Large intestine (tissue), 3 donors: ENCODE measurements at regions not wholly inside any gene's neighbourhood (a gene's known extent, or its start where the extent isn't known, plus 50 kb on each side); places are given as distances from the start of the nearest gene placed in this dataset.

Source experiments
- DNase-seq, 2 donors: peaks; one replicate each; pipeline versions ENCODE4 v3.0.0 to v3.0.0-alpha.2; 2013
- H3K27ac ChIP-seq: one replicate; pipeline ENCODE4 v1.5.1; 2013; ENCODE audit warnings: low read length
- H3K27me3 ChIP-seq: 2 replicates; pipeline ENCODE4 v1.6.1; 2013; ENCODE audit warnings: low read length; ENCODE audit not compliant: control insufficient read depth, insufficient read depth
- H3K36me3 ChIP-seq: 2 replicates; pipeline ENCODE4 v1.6.1; 2013; ENCODE audit warnings: low read length; ENCODE audit not compliant: control insufficient read depth, insufficient read depth
- H3K4me1 ChIP-seq: one replicate; pipeline ENCODE4 v1.6.1; 2013; ENCODE audit warnings: low read length; ENCODE audit not compliant: control insufficient read depth, insufficient read depth
- H3K4me3 ChIP-seq: one replicate; pipeline ENCODE4 v1.5.1; 2013; ENCODE audit warnings: low read length
- H3K9me3 ChIP-seq: one replicate; pipeline ENCODE4 v1.6.1; 2013; ENCODE audit warnings: mild to moderate bottlenecking, low read depth, low read length, moderate library complexity; ENCODE audit not compliant: control insufficient read depth
- WGBS: methylation state at CpG from one replicate; pipeline ENCODE4 v1.1.5; 2013; ENCODE audit warnings: low lambda C conversion rate; ENCODE audit not compliant: insufficient coverage; 5-methylcytosine and 5-hydroxymethylcytosine counted together

DNA sequence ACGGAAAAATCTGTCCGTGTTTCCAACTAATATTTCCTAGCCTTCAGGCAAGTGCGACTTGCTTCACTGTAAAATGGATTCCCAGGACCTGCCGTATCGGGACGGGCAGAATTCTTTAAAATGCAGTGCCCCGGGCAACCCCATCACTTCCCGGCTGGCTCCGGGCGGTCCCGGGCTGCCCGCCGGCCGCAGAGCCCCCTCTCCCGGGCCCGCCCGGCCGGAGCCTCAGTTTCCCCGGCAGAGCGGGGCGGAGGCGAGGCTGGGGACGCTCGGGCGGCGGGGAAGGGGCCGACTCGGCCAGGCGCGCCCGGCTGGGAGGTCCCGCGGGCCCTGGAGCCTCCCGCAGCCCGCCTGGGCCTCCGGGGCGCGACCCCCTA lies 84.2 kb upstream of the WNT7B start:
- H3K27me3 ChIP-seq, result peaks cover 86% of the 10 kb centered on the region
- H3K4me1 ChIP-seq, result no peaks in the 10 kb centered on the region
- peaks cover 6% of the 10 kb centered on the region for H3K9me3 ChIP-seq
- no peak overlapping the region for H3K27ac ChIP-seq
- no peak for DNase-seq
- H3K36me3 ChIP-seq, result no peaks in the 10 kb centered on the region
- WGBS, result no CpG with 5 or more reads among the region's 38 CpGs
- H3K4me3 ChIP-seq, result no peak overlapping the region

DNA sequence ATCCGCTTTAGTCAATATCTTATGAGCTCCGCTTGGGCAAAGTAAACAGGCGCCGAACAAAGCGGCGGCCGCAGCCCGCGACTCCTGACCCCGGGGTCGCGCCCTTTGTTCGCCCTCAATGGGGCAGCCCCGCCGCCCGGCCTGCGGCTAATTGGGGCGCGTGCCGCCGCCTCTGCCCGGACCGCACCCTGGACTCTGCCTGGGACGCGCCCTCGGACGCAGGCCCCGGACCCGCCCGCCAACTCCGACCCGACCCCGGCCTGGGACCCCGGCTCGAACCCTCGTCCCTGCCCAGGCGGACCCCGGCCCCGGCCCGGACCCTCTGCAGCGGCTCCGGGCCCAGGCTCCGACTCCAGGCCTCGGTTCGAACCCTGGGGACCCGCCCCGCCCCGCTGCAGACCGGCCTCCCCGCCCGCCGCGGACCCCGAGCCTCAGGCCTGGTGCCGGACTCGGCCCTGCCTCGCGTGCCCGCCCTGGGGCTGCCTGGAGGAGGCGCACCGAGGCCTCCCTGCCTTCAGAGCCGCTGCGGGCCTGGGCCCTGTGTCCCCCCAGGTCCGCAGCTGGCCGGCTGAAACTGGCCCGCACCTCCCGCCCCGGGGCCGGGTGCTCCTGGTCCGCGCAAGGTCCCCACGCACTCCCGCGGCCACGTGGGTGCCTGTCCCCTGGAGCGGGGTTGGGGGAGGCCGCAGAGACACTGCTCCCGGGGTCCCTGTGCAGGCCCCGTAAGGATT lies 84.7 kb upstream of the WNT7B start:
- Histone ChIP-seq H3K4me3 (no peak overlapping the region), H3K4me1 (no peaks in the 10 kb centered on the region), H3K27ac (no peak overlapping the region), H3K27me3 (peaks cover 84% of the 10 kb centered on the region), H3K9me3 (peaks cover 6% of the 10 kb centered on the region), H3K36me3 (no peaks in the 10 kb centered on the region)
- WGBS, result no CpG with 5 or more reads among the region's 79 CpGs
- no peak for DNase-seq

DNA sequence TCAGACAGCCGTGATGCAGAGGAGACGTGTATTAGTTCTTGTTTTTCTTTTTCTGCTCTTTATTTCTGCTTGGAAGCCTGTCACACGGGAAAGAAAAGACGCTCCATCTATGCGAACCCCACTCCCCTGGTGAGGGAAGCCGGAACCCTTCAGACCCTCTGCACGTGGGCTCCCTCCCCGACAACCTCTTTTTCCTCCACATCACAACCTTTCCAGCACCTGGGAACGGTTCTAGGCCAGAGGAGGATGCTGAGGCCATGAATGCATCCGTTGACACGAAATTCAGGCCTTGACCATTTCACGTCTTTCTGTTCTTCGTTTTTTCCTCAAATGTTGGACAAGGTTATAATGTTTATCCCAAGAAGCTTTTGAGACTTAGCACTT lies 85.3 kb upstream of the WNT7B start:
- no peak for DNase-seq
- Histone ChIP-seq H3K27me3 (peaks cover 85% of the 10 kb centered on the region), H3K36me3 (no peaks in the 10 kb centered on the region), H3K4me3 (no peak overlapping the region), H3K27ac (no peak overlapping the region), H3K4me1 (no peaks in the 10 kb centered on the region), H3K9me3 (peaks cover 6% of the 10 kb centered on the region)
- WGBS, result 62% methylated on average over 5 of the region's 13 CpGs

DNA sequence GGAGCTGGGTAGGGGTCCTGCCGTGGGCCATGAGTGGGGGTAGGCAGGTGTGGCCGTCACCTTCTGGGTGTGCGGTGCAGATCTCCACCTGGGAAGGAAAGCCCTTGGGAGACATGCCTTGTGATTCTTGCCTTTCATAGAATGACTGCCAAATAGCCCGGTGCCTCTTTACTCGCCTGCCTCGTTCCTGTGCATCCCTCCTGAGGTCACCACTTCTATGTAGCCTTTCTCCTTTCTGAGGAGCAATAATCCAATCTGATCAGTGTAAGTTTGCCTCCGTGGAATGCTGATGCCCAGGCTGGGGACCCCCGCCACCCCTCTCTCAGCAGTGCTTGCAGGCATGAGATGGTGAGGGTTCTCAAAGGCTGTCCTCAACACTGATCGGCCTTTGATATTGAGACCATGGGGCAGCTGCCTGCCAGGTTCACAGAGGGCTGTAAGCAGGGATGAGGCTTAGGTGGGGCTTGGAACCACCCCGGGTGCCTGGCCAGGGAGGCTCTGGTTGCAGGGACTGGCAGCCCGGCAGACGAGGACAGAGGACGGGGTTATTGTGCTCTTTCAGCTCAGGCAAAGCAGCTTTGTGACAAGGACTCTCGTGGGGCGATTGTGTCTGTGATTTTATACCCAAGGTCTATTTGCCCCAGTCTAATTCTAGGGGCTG lies 86.1 kb upstream of the WNT7B start:
- Histone ChIP-seq H3K4me3 (no peak overlapping the region), H3K36me3 (no peaks in the 10 kb centered on the region), H3K9me3 (peaks cover 6% of the 10 kb centered on the region), H3K27ac (no peak overlapping the region), H3K4me1 (no peaks in the 10 kb centered on the region), H3K27me3 (peaks cover 85% of the 10 kb centered on the region)
- DNase-seq, result no peak
- no CpG with 5 or more reads among the region's 15 CpGs for WGBS

DNA sequence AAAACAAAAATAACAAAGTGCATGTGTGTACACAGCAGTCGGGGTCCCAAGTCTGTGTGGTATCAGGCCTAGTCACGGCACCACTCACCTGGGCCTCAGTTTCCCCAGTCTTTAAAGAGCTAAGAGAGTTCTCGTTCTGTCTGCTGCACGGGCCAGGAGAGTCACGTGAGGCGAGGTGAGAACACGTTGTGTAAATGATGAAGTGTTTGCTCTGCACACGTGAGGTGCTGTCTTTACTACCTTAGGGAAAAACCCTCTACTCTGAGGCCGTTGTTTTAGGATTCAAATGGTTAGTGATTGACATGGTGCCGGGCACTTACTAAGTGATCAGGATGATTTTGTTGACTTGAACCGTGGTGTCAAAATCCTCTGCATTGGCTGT lies 86.5 kb upstream of the PPARA start:
- DNase-seq, result no peak
- whole genome bisulfite sequencing, result 60% methylated on average over 5 of the region's 11 CpGs
- H3K36me3 ChIP-seq, result no peaks in the 10 kb centered on the region
- H3K27me3 ChIP-seq, result peaks cover 81% of the 10 kb centered on the region
- H3K4me3 ChIP-seq, result no peak overlapping the region
- H3K27ac ChIP-seq, result no peak overlapping the region
- no peaks in the 10 kb centered on the region for H3K4me1 ChIP-seq
- H3K9me3 ChIP-seq, result peaks cover 6% of the 10 kb centered on the region

DNA sequence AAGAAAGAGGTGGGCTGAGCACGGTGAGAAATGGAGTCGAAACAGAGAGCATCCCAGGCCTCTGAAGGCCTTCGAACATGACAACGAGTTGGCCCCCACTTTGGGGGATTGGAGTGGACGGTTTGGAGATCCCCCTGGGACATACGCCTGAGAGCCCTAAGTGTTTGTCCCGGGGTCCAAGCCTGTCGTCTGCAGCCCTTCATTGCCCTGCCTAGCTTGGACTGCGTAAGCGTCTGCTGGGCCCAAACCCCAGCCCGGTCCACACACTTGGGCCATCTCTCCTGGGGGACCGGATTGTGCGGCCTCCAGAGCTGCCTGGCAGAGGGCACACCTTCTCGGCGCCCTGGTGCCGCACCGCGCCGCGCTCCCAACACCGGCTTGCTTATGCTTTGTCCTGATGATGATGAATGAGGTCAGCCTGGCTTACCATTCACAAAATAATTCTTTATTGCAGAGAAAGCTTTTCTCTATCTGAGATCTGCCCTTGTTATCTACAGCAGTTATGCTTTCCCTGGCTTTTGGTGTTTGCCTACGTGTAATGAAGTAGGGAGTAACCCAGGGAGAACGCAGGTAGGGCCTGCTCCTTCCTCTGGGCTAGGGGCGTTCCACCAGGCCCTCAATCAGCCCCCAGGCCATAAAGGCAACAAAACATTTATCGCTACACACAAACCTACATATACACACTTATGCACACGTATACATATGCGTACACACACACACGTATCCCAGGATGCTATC lies 85.9 kb upstream of the PPARA start:
- Histone ChIP-seq H3K4me3 (no peak overlapping the region), H3K27ac (no peak overlapping the region), H3K4me1 (no peaks in the 10 kb centered on the region), H3K9me3 (peaks cover 6% of the 10 kb centered on the region), H3K36me3 (no peaks in the 10 kb centered on the region), H3K27me3 (peaks cover 81% of the 10 kb centered on the region)
- WGBS, result 60% methylated on average over 1 of the region's 28 CpGs
- DNase-seq, result no peak

DNA sequence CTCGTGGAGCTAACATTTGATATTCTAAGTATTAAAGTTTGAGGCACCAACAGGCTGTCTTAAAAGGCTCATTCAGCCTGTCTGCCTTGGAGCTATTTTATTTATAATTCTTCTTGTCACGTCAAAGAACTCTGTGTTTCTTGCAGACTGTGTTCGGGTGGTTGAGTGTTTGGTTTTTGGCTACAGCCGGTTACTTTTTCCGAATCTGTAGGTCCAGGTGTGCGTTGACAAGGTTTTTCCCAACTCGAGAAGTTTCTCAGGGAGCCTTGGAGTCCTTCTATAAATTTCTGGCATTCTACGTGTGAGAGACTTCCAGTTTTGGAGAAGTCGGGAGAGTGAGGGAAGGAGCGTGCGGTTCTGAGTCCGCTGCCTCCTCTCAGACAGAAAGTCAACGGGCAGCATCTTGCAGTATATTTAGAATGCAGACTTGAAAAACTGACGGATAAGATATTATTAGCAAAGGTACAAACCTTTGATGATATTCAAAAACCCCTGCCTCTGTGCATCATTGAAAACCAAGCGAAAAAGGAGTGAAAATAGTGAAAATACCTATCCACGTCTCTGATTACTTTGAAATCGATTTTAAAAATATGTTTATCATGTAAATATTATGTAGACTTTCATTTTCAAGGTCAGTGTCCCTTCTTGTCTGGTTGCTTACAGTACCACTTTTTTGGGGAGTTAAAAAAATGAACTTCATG lies 85.2 kb upstream of the PPARA start:
- H3K4me1 ChIP-seq, result peaks cover 7% of the 10 kb centered on the region
- peaks cover 9% of the 10 kb centered on the region for H3K9me3 ChIP-seq
- H3K4me3 ChIP-seq, result no peak overlapping the region
- no peak for DNase-seq
- 82% methylated on average over 5 of the region's 17 CpGs for WGBS
- H3K27me3 ChIP-seq, result peaks cover 82% of the 10 kb centered on the region
- no peaks in the 10 kb centered on the region for H3K36me3 ChIP-seq
- no peak overlapping the region for H3K27ac ChIP-seq

DNA sequence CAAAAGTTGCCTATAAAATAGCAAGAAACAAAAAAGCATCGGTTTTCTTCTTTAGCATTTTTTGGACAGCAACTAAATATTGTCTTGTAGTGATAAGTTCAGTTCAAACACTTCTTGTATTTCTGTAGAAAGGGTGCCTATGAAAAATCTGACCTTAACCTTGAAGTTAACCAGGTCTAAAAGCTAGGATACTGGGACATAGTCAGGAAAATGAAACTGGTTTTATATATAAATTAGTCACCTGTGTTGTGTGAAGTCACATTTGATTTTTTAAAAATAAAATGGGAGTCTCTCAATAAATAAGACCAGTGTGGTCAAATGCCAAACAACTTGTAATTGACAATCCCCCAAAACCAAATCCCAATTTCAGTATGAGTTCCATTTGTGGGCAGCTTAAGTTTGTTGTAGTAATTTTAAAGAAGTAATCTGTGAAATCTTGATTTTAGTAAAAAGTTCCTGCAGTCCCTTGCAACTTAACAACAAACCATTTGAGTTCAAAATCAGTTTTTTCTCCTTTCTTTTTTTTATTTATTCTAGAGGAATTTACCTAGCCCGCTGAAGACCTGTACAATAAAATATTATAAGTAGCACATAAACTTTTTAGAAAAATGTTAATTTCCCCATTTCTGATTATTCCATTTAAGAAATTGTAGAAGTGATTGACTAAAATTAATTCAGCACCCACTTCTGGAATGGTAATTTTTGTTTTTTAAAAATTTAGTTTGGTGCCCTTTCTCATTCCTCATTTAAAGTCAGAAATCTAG lies 84.5 kb upstream of the PPARA start:
- peaks cover 7% of the 10 kb centered on the region for H3K4me1 ChIP-seq
- peaks cover 79% of the 10 kb centered on the region for H3K27me3 ChIP-seq
- 100% methylated on average over 1 of the region's 2 CpGs for WGBS
- peaks cover 11% of the 10 kb centered on the region for H3K9me3 ChIP-seq
- H3K27ac ChIP-seq, result no peak overlapping the region
- no peaks in the 10 kb centered on the region for H3K36me3 ChIP-seq
- no peak overlapping the region for H3K4me3 ChIP-seq
- DNase-seq, result no peak

DNA sequence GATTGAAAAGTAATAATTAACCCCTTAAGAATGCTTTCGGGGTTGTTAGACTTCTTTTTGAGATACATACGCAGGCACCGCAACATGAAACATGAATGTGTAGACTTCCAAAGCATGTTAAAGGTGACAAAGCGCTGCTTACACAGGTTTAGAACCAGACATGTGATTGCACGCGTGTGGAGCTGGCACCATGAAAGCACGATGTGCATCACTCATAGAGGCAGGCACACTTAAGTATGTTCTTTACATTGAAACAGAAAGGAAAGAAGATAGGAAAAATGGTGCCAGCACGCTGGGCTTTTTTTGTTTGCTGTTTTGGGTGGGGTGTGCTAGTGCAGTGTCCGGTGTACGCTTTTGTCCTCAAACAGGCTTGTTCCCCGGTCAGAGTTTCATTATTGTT lies 83.6 kb upstream of the PPARA start:
- H3K36me3 ChIP-seq, result no peaks in the 10 kb centered on the region
- H3K4me1 ChIP-seq, result peaks cover 7% of the 10 kb centered on the region
- no peak for DNase-seq
- peaks cover 11% of the 10 kb centered on the region for H3K9me3 ChIP-seq
- H3K4me3 ChIP-seq, result no peak overlapping the region
- H3K27me3 ChIP-seq, result peaks cover 73% of the 10 kb centered on the region
- no peak overlapping the region for H3K27ac ChIP-seq
- WGBS, result 77% methylated on average over 5 of the region's 11 CpGs
